A549 (cell line): ENCODE measurements at regions not wholly inside any gene's neighbourhood (a gene's known extent, or its start where the extent isn't known, plus 50 kb on each side); places are given as distances from the start of the nearest gene placed in this dataset.

Source experiments
- ATAC-seq, 2 experiments: fragments of 200-7000 bp in 1 of 2; fragments of >200 bp in 1 of 2; cut with Nextera tagmentation in 1 of 2; cut with Tn5 transposase in 1 of 2; 3 replicates each; pipeline versions ENCODE4 v1.8.0 to v1.9.1; 2018 to 2020; ENCODE audit warnings: mild to moderate bottlenecking in 1 of 2, moderate library complexity in 1 of 2
- CTCF ChIA-PET: fragments of 300-600 bp; sonication (Branson Sonifier 250); formaldehyde crosslinking; extraction: SDS; loops from one replicate; lab custom pipeline; 2021; ENCODE audit warnings: antibody characterized with exemption, inconsistent platforms; lab: Yijun Ruan, JAX
- POLR2A ChIA-PET: fragments of 350-600 bp; formaldehyde crosslinking; extraction: SDS; loops from one replicate; lab custom pipeline; 2021; ENCODE audit warnings: antibody characterized with exemption, inconsistent platforms; lab: Yijun Ruan, JAX
- DNase-seq, 2 experiments: peaks; one replicate each; pipeline versions ENCODE4 v3.0.0 to v3.0.0-alpha.2; 2011 to 2016; ENCODE audit warnings: low read depth in 1 of 2, low spot score in 1 of 2
- FAIRE-seq: peaks from 2 replicates; lab custom pipeline; 2011; peaks lifted over from hg19 to GRCh38; lab: Jason Lieb, UNC
- H3K27ac ChIP-seq, 2 experiments: fragments of >200 bp; sonication (Bioruptor Twin); formaldehyde crosslinking; 3 replicates each; pipeline ENCODE4 v1.5.1; 2016 to 2017
- H3K4me1 ChIP-seq: fragments of >200 bp; sonication (Bioruptor Twin); formaldehyde crosslinking; 3 replicates; pipeline ENCODE4 v1.6.1; 2016
- H3K4me2 ChIP-seq: fragments of >200 bp; sonication (Bioruptor Twin); formaldehyde crosslinking; 3 replicates; pipeline ENCODE4 v1.6.1; 2016
- H3K4me3 ChIP-seq: fragments of >200 bp; sonication (Bioruptor Twin); formaldehyde crosslinking; 3 replicates; pipeline ENCODE4 v1.5.1; 2016
- H3K9me3 ChIP-seq: fragments of >200 bp; sonication (Bioruptor Twin); formaldehyde crosslinking; 3 replicates; pipeline ENCODE4 v1.6.1; 2016
- BHLHE40 ChIP-seq: IDR thresholded peaks from 2 replicates; pipeline ENCODE4 v1.6.1; 2012; ENCODE audit warnings: low read depth, low read length, inconsistent platforms
- CBX8 ChIP-seq: fragments of 200-600 bp; sonication (generic); IDR thresholded peaks from 2 replicates; pipeline ENCODE4 v1.6.1; 2016
- EHMT2 ChIP-seq: fragments of 200-600 bp; sonication (generic); IDR thresholded peaks from 2 replicates; pipeline ENCODE4 v1.6.1; 2016; ENCODE audit warnings: antibody characterized with exemption, low read depth, mild to moderate bottlenecking, moderate library complexity
- FOSB ChIP-seq: fragments of 250-450 bp; sonication (Bioruptor Pico); IDR thresholded peaks from 2 replicates; pipeline ENCODE4 v1.5.0; 2020; ENCODE audit warnings: mild to moderate bottlenecking, moderate library complexity
- HOXA7 ChIP-seq: fragments of 250-450 bp; sonication (Bioruptor Pico); IDR thresholded peaks from 2 replicates; pipeline ENCODE4 v1.5.0; 2020; ENCODE audit warnings: mild to moderate bottlenecking, moderate library complexity
- JUN ChIP-seq, 2 experiments: fragments of >200 bp; sonication (Bioruptor Twin); formaldehyde crosslinking; IDR thresholded peaks; 2 replicates in 1 of 2; 3 replicates in 1 of 2; pipeline ENCODE4 v1.6.1; 2016 to 2017
- KDM5A ChIP-seq: fragments of 200-600 bp; sonication (generic); IDR thresholded peaks from 2 replicates; pipeline ENCODE4 v1.6.1; 2016; ENCODE audit warnings: antibody characterized with exemption, mild to moderate bottlenecking
- NFE2L2 ChIP-seq: fragments of 150-350 bp; conservative IDR thresholded peaks from 2 replicates; pipeline ENCODE4 v1.6.1; 2014; ENCODE audit warnings: low read length
- RAD21 ChIP-seq, 2 experiments: fragments of >200 bp in 1 of 2; sonication (Bioruptor Twin) in 1 of 2; formaldehyde crosslinking in 1 of 2; IDR thresholded peaks in 1 of 2; conservative IDR thresholded peaks in 1 of 2; 2 replicates in 1 of 2; 3 replicates in 1 of 2; pipeline ENCODE4 v1.6.1; 2012 to 2018; ENCODE audit warnings: inconsistent platforms in 1 of 2
- RARB ChIP-seq: fragments of 250-450 bp; sonication (Bioruptor Pico); IDR thresholded peaks from 2 replicates; pipeline ENCODE4 v1.8.0; 2021; ENCODE audit warnings: mild to moderate bottlenecking, moderate library complexity
- RCOR1 ChIP-seq: fragments of 150-350 bp; IDR thresholded peaks from 2 replicates; pipeline ENCODE4 v1.6.1; 2014; ENCODE audit warnings: antibody characterized with exemption, low read length, low read depth
- RFX5 ChIP-seq: fragments of 450-650 bp; IDR thresholded peaks from 2 replicates; pipeline ENCODE4 v1.7.1; 2014; ENCODE audit warnings: antibody characterized with exemption, mild to moderate bottlenecking, moderate library complexity
- SMC3 ChIP-seq: fragments of >200 bp; sonication (Bioruptor Twin); formaldehyde crosslinking; IDR thresholded peaks from 3 replicates; pipeline ENCODE4 v1.6.1; 2018; ENCODE audit warnings: inconsistent platforms
- TFCP2L1 ChIP-seq: fragments of 250-450 bp; sonication (Bioruptor Pico); IDR thresholded peaks from 2 replicates; pipeline ENCODE4 v1.5.0; 2021; ENCODE audit warnings: mild to moderate bottlenecking
- TP53 ChIP-seq: fragments of 250-450 bp; sonication (Bioruptor Pico); IDR thresholded peaks from 2 replicates; pipeline ENCODE4 v1.5.0; 2021; ENCODE audit warnings: mild to moderate bottlenecking, moderate library complexity
- ZC3H11A ChIP-seq: fragments of 450-650 bp; IDR thresholded peaks from 2 replicates; pipeline ENCODE4 v1.6.1; 2014; ENCODE audit warnings: antibody characterized with exemption, mild to moderate bottlenecking
- WGBS: methylation state at CpG from one replicate; pipeline ENCODE4 v1.1.6; 2017; ENCODE audit errors: missing lambda C conversion rate; 5-methylcytosine and 5-hydroxymethylcytosine counted together
- TF ChIP-seq, protein P1 (sequence below): fragments of 150-350 bp; IDR thresholded peaks from 2 replicates; pipeline ENCODE4 v1.6.1; 2014; ENCODE audit warnings: low read depth, mild to moderate bottlenecking, low read length
- TF ChIP-seq, protein P2 (sequence below): IDR thresholded peaks from 2 replicates; pipeline ENCODE4 v1.6.1; 2012
- TF ChIP-seq, protein P3 (sequence below): fragments of >200 bp; sonication (Bioruptor Twin); formaldehyde crosslinking; IDR thresholded peaks from 3 replicates; pipeline ENCODE4 v1.6.1; 2016
- TF ChIP-seq, protein P4 (sequence below): fragments of 200-600 bp; sonication (generic); IDR thresholded peaks from 2 replicates; pipeline ENCODE4 v1.6.1; 2016; ENCODE audit warnings: antibody characterized with exemption, mild to moderate bottlenecking, moderate library complexity
- TF ChIP-seq, protein P5 (sequence below): fragments of 250-450 bp; sonication (Bioruptor Pico); IDR thresholded peaks from 2 replicates; pipeline ENCODE4 v1.5.0; 2021; ENCODE audit warnings: mild to moderate bottlenecking, moderate library complexity, borderline replicate concordance
- TF ChIP-seq, protein P6 (sequence below): fragments of >200 bp; sonication (Bioruptor Twin); formaldehyde crosslinking; IDR thresholded peaks from 3 replicates; pipeline ENCODE4 v1.5.1; 2016

DNA sequence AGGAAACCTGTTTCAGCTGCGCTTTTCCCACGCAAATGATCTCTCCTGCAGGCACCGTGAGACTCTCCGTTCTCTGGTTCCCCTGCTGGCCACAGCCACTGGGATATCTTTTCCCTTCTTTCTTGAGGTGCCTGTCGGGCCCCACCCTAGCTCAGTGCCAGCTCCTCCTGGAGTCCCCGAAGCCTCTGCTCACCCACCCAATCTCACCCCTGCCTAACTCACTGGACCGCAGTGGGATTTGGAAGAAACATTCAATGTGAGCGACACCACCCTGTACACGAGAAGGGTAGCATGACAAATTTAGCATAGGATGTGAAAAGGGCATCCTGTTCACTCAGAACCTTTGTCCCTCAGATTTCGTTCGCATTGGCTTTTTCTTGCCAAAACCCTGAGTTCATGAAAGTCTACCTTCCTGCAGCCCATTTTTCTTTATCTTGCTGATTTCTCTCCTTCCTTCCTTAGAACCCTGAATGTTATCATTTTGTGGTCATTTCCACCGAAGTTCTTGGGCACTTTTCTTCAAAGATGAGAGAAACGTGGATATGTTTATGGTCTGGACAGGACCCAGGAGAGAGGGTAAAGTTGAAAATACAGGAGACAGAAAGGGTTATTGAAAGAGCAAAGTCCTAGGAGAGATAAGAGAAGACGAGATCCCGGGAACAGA lies 63.6 kb upstream of the ELK3 start (continued):
- TF ChIP-seq, protein P1, sequence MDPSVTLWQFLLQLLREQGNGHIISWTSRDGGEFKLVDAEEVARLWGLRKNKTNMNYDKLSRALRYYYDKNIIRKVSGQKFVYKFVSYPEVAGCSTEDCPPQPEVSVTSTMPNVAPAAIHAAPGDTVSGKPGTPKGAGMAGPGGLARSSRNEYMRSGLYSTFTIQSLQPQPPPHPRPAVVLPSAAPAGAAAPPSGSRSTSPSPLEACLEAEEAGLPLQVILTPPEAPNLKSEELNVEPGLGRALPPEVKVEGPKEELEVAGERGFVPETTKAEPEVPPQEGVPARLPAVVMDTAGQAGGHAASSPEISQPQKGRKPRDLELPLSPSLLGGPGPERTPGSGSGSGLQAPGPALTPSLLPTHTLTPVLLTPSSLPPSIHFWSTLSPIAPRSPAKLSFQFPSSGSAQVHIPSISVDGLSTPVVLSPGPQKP, result no peak
- no peak for TF ChIP-seq RFX5
- no peak for TF ChIP-seq RCOR1
- no peak for TF ChIP-seq ZC3H11A
- no peak for TF ChIP-seq RARB (CRISPR knock-in tag)
- TF ChIP-seq HOXA7 (CRISPR knock-in tag), result no peak
- no peak for TF ChIP-seq CBX8
- no peak for TF ChIP-seq BHLHE40
- no peak for TF ChIP-seq JUN (IDR thresholded peaks at IDR 0.05)
- TF ChIP-seq, all 56 proteins: peak for 0

DNA sequence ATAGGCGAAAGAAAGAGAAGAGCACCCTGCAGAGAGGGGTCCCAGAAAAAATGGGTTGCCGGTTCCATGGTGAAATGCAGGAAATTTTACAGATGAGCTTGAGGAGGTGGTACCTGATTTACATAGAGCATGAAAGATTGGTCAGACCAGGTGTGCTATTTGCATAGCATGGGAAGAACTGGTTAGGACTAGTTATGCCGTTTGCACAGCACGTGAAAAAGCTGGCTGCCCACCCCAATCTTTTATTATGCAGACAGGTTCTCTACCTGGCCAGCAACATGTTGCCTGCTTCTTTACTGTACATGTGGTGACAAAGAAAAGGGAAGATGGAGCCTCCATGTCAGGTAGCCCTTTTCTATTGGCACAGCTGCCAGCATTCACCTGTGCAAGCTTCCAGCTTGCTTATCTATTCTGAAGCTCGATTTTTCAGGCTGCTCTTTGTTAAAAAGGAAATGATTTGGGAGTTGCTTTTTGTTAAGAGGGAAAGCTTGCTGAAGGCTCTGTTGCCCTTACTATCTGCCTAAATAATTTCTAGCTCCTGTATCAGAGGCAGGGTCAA lies 62.9 kb upstream of the ELK3 start:
- Histone ChIP-seq H3K9me3 (no peaks in the 10 kb centered on the region), H3K4me3 (no peak overlapping the region), H3K4me1 (no peaks in the 10 kb centered on the region), H3K27ac (no peak overlapping the region), H3K4me2 (no peak overlapping the region)
- ATAC-seq (no peak), DNase-seq (no peak), FAIRE-seq (no peak)
- 45% methylated on average over 5 of the region's 5 CpGs for WGBS
- POLR2A ChIA-PET, result no interaction called here
- TF ChIP-seq CBX8 (no peak), TP53 (CRISPR knock-in tag) (no peak)
- TF ChIP-seq, protein P2, sequence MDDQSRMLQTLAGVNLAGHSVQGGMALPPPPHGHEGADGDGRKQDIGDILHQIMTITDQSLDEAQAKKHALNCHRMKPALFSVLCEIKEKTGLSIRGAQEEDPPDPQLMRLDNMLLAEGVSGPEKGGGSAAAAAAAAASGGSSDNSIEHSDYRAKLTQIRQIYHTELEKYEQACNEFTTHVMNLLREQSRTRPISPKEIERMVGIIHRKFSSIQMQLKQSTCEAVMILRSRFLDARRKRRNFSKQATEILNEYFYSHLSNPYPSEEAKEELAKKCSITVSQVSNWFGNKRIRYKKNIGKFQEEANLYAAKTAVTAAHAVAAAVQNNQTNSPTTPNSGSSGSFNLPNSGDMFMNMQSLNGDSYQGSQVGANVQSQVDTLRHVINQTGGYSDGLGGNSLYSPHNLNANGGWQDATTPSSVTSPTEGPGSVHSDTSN, result no peak
- TF ChIP-seq, protein P3, sequence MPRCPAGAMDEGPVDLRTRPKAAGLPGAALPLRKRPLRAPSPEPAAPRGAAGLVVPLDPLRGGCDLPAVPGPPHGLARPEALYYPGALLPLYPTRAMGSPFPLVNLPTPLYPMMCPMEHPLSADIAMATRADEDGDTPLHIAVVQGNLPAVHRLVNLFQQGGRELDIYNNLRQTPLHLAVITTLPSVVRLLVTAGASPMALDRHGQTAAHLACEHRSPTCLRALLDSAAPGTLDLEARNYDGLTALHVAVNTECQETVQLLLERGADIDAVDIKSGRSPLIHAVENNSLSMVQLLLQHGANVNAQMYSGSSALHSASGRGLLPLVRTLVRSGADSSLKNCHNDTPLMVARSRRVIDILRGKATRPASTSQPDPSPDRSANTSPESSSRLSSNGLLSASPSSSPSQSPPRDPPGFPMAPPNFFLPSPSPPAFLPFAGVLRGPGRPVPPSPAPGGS, result no peak
- TF ChIP-seq, protein P4, sequence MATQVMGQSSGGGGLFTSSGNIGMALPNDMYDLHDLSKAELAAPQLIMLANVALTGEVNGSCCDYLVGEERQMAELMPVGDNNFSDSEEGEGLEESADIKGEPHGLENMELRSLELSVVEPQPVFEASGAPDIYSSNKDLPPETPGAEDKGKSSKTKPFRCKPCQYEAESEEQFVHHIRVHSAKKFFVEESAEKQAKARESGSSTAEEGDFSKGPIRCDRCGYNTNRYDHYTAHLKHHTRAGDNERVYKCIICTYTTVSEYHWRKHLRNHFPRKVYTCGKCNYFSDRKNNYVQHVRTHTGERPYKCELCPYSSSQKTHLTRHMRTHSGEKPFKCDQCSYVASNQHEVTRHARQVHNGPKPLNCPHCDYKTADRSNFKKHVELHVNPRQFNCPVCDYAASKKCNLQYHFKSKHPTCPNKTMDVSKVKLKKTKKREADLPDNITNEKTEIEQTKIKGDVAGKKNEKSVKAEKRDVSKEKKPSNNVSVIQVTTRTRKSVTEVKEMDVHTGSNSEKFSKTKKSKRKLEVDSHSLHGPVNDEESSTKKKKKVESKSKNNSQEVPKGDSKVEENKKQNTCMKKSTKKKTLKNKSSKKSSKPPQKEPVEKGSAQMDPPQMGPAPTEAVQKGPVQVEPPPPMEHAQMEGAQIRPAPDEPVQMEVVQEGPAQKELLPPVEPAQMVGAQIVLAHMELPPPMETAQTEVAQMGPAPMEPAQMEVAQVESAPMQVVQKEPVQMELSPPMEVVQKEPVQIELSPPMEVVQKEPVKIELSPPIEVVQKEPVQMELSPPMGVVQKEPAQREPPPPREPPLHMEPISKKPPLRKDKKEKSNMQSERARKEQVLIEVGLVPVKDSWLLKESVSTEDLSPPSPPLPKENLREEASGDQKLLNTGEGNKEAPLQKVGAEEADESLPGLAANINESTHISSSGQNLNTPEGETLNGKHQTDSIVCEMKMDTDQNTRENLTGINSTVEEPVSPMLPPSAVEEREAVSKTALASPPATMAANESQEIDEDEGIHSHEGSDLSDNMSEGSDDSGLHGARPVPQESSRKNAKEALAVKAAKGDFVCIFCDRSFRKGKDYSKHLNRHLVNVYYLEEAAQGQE, result no peak
- CTCF ChIA-PET, result interaction anchor here (0.6 kb wide), 1 partner anchor 60 kb away, joined by 3 read pairs; no protein-coding TSS in a partner anchor

DNA sequence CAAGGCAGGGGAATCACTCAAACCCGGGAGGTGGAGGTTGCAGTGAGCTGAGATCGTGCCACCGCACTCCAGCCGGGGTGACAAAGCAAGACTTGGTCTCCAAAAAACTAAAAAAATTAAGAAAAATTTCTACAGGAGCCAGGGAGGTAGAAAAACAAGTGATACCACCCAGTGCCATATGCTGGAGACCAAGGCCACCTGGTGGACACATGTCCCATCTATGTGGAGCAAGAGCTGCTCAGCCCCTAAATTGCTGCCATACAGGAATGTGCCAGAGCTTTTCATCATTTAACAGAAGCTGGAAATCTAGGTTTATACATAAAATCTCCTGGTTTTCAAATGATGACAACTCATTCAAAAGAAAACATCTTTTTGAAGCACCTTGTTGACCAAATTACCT lies 61.4 kb upstream of the ELK3 start:
- FAIRE-seq (no peak), DNase-seq (peak in 1 of 2 experiments; percentile 26), ATAC-seq (peak in 1 of 2 experiments; percentile 81; a peak in 3 of 6 replicates)
- WGBS, result 68% methylated on average over 4 of the region's 4 CpGs
- H3K4me3 ChIP-seq, result no peak overlapping the region
- CTCF ChIA-PET, result interaction anchor here (1.2 kb wide), 1 partner anchor 35 kb away, joined by 3 read pairs; no protein-coding TSS in a partner anchor
- no peaks in the 10 kb centered on the region for H3K4me1 ChIP-seq
- no peaks in the 10 kb centered on the region for H3K9me3 ChIP-seq
- POLR2A ChIA-PET, result no interaction called here
- no peak overlapping the region for H3K4me2 ChIP-seq
- H3K27ac ChIP-seq, result no peak overlapping the region
- no peak for TF ChIP-seq FOSB (CRISPR knock-in tag)
- TF ChIP-seq, protein P5, sequence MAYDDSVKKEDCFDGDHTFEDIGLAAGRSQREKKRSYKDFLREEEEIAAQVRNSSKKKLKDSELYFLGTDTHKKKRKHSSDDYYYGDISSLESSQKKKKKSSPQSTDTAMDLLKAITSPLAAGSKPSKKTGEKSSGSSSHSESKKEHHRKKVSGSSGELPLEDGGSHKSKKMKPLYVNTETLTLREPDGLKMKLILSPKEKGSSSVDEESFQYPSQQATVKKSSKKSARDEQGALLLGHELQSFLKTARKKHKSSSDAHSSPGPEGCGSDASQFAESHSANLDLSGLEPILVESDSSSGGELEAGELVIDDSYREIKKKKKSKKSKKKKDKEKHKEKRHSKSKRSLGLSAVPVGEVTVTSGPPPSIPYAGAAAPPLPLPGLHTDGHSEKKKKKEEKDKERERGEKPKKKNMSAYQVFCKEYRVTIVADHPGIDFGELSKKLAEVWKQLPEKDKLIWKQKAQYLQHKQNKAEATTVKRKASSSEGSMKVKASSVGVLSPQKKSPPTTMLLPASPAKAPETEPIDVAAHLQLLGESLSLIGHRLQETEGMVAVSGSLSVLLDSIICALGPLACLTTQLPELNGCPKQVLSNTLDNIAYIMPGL (CRISPR knock-in tag), result no peak
- peak in 1 of 2 experiments; percentile 40; a peak in 2 of 5 replicates for TF ChIP-seq RAD21 (conservative IDR thresholded peaks at IDR 0.05 in 1 of 2, IDR thresholded peaks at IDR 0.05 in 1 of 2)
- no peak for TF ChIP-seq SMC3
- no peak for TF ChIP-seq EHMT2
- TF ChIP-seq, protein P3, result no peak
- TF ChIP-seq, protein P6, sequence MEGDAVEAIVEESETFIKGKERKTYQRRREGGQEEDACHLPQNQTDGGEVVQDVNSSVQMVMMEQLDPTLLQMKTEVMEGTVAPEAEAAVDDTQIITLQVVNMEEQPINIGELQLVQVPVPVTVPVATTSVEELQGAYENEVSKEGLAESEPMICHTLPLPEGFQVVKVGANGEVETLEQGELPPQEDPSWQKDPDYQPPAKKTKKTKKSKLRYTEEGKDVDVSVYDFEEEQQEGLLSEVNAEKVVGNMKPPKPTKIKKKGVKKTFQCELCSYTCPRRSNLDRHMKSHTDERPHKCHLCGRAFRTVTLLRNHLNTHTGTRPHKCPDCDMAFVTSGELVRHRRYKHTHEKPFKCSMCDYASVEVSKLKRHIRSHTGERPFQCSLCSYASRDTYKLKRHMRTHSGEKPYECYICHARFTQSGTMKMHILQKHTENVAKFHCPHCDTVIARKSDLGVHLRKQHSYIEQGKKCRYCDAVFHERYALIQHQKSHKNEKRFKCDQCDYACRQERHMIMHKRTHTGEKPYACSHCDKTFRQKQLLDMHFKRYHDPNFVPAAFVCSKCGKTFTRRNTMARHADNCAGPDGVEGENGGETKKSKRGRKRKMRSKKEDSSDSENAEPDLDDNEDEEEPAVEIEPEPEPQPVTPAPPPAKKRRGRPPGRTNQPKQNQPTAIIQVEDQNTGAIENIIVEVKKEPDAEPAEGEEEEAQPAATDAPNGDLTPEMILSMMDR, result 0 out of 3 replicates have a peak, but pooled peaks have one; percentile 14
- TF ChIP-seq TFCP2L1 (CRISPR knock-in tag), result no peak
- no peak for TF ChIP-seq KDM5A
- no peak for TF ChIP-seq NFE2L2
